GM12875 (cell line): ENCODE measurements at regions not wholly inside any gene's neighbourhood (a gene's known extent, or its start where the extent isn't known, plus 50 kb on each side); places are given as distances from the start of the nearest gene placed in this dataset.

Experiments used
- H3K4me3 ChIP-seq: one replicate; pipeline ENCODE4 v1.5.1; 2011; ENCODE audit warnings: low read depth, low read length, control low read depth
- TF ChIP-seq, protein P1 (sequence below): IDR thresholded peaks from 2 replicates; pipeline ENCODE4 v1.5.1; 2011; ENCODE audit warnings: low read depth, mild to moderate bottlenecking, control low read depth, inconsistent platforms, low read length, moderate library complexity, borderline replicate concordance; ENCODE audit not compliant: insufficient read depth

DNA sequence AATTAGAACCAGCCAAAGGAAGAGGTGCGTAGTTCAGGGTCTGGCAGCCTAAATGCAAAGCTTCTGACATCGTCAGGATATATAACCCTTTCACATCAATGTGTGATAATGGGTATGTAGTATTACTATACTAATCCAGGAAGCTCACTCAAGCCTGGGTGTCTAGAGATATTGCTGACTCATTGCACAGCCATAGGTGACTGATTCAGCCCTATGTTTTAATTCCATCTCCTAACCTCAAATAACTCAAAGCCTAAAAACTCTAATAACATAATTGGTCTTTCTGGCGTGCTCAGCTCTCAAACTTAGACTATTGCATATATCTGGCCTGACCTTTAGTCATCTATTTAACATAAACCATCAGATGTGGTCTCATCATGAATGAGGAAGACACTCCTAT is 658.4 kb downstream of the TBC1D32 start:
- TF ChIP-seq, protein P1, sequence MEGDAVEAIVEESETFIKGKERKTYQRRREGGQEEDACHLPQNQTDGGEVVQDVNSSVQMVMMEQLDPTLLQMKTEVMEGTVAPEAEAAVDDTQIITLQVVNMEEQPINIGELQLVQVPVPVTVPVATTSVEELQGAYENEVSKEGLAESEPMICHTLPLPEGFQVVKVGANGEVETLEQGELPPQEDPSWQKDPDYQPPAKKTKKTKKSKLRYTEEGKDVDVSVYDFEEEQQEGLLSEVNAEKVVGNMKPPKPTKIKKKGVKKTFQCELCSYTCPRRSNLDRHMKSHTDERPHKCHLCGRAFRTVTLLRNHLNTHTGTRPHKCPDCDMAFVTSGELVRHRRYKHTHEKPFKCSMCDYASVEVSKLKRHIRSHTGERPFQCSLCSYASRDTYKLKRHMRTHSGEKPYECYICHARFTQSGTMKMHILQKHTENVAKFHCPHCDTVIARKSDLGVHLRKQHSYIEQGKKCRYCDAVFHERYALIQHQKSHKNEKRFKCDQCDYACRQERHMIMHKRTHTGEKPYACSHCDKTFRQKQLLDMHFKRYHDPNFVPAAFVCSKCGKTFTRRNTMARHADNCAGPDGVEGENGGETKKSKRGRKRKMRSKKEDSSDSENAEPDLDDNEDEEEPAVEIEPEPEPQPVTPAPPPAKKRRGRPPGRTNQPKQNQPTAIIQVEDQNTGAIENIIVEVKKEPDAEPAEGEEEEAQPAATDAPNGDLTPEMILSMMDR: no peak
- no peak overlapping the region for H3K4me3 ChIP-seq

DNA sequence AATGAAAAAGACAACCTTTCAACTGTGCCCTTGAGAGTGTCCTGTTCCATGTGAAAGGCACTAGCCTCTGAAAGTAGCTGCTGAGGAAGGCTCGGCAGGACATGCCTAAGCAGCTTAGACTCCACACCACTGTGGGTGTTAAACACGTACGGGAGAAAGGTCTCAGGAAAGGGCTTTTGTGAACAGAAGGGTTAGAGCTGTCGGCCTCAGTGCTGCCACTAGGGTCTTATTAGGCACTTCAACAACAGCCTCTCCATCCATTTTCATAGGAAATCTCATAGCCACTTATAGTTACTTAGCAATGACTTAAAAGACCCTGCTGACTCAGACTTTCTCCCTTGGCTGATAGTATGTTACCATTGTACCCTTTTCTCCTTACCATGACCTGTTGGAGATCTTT is 662.8 kb downstream of the TBC1D32 start:
- TF ChIP-seq, protein P1: no peak
- H3K4me3 ChIP-seq: no peak overlapping the region

DNA sequence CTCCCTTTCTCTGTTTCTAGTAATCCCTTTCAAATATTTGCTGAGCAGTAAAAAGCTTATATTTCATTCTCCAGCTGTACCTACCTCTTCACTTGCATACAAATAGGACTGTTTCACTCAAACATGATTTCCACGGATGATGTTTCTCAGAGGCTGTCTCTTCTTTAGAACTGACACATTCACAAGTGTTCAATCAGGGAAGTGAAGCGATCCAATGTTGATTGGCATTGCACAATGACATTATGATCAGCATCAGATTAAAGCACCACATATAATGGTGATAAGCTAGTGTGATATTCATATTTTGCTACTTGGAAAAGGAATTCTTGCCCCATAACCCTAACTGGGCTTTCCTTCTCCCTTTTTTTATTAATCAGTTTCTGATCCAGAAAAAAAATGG is 681.8 kb downstream of the TBC1D32 start:
- TF ChIP-seq, protein P1: no peak
- no peak overlapping the region for H3K4me3 ChIP-seq

DNA sequence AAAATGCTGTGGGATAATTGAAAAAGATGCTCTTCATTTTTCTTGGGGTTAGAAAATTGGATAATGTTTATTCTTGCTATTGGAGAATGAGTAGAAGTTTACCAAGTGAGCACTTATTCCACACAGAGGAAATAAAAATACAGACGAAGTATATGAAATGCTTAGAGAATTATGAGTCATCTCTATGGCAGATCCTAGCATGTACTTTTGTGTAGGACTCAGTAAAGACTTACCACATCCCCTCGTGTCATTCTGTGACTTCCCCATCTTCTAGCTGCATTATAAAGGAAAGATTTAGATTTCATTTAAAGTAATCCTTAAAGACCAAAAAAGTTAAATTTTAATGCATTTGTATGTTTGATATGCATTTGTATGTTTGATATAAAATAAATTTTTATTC is 685.6 kb downstream of the TBC1D32 start:
- TF ChIP-seq, protein P1: no peak

DNA sequence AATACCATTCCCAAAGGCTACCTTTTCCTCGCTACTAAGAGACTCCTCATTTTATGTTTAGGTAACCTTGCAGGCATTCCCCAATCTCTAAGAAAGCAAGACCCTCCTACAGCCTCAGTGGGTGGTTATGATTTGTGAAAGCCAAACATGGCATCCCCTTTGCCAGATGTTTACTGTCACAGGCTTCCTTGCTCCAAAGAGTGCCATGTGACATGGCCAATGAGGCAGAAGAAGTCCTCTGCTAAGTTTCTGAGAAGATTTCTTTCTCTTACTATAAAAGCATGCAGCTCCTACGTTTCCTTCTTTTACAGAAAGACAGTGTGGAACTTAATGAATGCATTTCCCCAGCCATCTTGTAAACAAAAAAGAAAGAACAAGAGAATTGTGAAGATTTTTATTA is 688.2 kb downstream of the TBC1D32 start:
- TF ChIP-seq, protein P1: no peak
- no peak overlapping the region for H3K4me3 ChIP-seq

More for the DNA sequence above, 685.6 kb downstream of the TBC1D32 start:
- no peak overlapping the region for H3K4me3 ChIP-seq

DNA sequence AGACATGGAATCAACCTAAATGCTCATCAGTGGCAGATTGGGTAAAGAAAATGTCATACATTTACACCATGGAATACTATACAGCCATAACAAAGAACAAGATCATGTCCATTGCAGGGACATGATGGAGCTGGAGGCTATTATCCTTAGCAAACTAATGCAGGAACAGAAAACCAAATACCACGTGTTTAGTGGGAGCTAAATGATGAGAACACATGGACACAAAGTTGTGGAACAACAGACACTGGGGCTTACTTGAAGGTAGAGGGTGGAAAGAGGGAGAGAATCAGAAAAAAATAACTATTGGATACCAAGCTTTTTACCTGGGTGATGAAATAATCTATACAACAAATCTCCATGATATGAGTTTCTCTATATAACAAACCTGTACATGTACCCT is 701.3 kb downstream of the TBC1D32 start:
- H3K4me3 ChIP-seq: no peak overlapping the region
- TF ChIP-seq, protein P1: no peak

DNA sequence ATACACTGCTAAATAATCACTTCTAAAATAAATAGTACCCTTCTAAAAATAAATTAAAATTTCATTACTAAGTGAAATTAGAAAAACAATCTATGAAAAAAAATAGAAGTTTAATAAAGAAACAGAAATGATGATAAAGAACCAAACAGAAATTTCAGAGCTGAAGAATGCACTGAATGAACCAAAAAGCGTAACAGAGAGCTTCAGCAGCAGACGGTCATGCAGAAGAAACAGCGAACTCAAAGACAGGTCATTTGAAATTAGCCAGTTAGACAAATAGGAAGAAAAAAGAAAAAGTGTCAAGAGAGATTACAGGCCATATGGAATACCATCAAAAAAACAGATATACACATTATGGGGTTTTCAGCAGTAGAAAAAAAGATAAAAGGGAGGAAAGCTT is 706.7 kb downstream of the TBC1D32 start:
- no peak overlapping the region for H3K4me3 ChIP-seq
- TF ChIP-seq, protein P1: no peak
